Osteocyte (in vitro differentiated cells): ENCODE measurements at regions not wholly inside any gene's neighbourhood (a gene's known extent, or its start where the extent isn't known, plus 50 kb on each side); places are given as distances from the start of the nearest gene placed in this dataset.

Experiments used
- DNase-seq: peaks from one replicate; pipeline ENCODE4 v3.0.0; 2021; ENCODE audit warnings: mixed read lengths; ENCODE audit not compliant: unreplicated experiment; ENCODE audit errors: extremely low spot score
- H3K27ac Mint-ChIP-seq: one replicate; pipeline ENCODE4 v1.8.0; 2021; ENCODE audit warnings: mild to moderate bottlenecking, mixed read lengths; ENCODE audit not compliant: unreplicated experiment
- H3K27me3 Mint-ChIP-seq: one replicate; pipeline ENCODE4 v1.8.0; 2021; ENCODE audit warnings: mixed read lengths; ENCODE audit not compliant: unreplicated experiment
- H3K36me3 Mint-ChIP-seq: one replicate; pipeline ENCODE4 v1.8.0; 2021; ENCODE audit warnings: mixed read lengths; ENCODE audit not compliant: unreplicated experiment
- H3K4me1 Mint-ChIP-seq: one replicate; pipeline ENCODE4 v1.8.0; 2021; ENCODE audit warnings: mixed read lengths; ENCODE audit not compliant: unreplicated experiment
- H3K4me3 Mint-ChIP-seq: one replicate; pipeline ENCODE4 v1.8.0; 2021; ENCODE audit warnings: mild to moderate bottlenecking, moderate library complexity, mixed read lengths; ENCODE audit not compliant: unreplicated experiment
- H3K9me3 Mint-ChIP-seq: one replicate; pipeline ENCODE4 v1.8.0; 2021; ENCODE audit warnings: mixed read lengths; ENCODE audit not compliant: unreplicated experiment
- TF ChIP-seq, protein P1 (sequence below): fragments of 200-600 bp; sonication (generic); IDR thresholded peaks from 2 replicates; pipeline ENCODE4 v1.5.0; 2021; ENCODE audit warnings: antibody characterized with exemption, mild to moderate bottlenecking, moderate library complexity

DNA sequence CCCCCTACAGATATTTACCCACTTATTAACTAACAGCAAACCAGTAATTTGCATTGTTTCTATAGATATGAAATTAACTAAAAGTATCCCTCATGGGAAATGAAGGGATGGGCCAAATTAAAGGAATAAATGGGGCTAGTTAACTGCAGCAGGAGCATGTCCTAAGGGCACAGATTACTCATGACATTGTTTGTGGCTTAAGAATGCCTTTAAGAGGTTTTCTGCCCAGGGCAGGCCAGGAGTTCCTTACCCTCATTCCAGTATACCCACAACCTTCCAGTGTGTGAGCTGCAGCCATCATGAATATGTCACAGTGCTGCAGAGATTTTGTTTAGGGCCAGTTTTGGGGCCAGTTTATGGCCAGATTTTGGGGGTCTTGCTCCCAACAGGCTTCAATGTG is 1101.9 kb downstream of the PRIM2 start:
- TF ChIP-seq, protein P1, sequence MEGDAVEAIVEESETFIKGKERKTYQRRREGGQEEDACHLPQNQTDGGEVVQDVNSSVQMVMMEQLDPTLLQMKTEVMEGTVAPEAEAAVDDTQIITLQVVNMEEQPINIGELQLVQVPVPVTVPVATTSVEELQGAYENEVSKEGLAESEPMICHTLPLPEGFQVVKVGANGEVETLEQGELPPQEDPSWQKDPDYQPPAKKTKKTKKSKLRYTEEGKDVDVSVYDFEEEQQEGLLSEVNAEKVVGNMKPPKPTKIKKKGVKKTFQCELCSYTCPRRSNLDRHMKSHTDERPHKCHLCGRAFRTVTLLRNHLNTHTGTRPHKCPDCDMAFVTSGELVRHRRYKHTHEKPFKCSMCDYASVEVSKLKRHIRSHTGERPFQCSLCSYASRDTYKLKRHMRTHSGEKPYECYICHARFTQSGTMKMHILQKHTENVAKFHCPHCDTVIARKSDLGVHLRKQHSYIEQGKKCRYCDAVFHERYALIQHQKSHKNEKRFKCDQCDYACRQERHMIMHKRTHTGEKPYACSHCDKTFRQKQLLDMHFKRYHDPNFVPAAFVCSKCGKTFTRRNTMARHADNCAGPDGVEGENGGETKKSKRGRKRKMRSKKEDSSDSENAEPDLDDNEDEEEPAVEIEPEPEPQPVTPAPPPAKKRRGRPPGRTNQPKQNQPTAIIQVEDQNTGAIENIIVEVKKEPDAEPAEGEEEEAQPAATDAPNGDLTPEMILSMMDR, result no peak
- Mint-ChIP-seq H3K4me3 (no peak overlapping the region), H3K4me1 (no peaks in the 10 kb centered on the region), H3K9me3 (peaks cover 24% of the 10 kb centered on the region), H3K36me3 (no peaks in the 10 kb centered on the region), H3K27me3 (no peaks in the 10 kb centered on the region), H3K27ac (no peak overlapping the region)
- DNase-seq, result no peak
